ENCODE measurements at regions not wholly inside any gene's neighbourhood (a gene's known extent, or its start where the extent isn't known, plus 50 kb on each side); places are given as distances from the start of the nearest gene placed in this dataset.

DNA sequence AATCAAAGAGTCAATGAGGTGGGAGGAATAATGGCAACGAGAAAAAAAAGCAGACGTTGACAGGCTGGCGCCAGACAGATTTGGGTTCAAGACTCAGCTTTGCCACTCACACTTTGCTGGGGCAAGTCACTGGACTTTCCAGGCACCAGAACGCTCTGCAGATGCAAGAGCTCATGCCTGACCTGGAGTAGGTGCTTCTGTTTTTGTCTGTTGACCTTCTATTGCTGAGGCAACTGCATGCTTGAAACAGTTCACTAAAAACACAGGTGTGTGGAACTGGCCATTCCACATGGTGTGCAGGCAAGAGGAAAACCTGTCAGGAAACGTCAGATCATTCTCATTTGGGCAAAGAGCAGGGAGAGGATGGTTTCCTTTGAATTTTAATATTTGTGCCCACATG, 161.2 kb upstream of the SMIM23 start:
- Histone ChIP-seq H3K4ac (replicated peaks; ENCODE audit: insufficient read length, low read depth, low read length) (no peak overlapping the region), H4K5ac (ENCODE audit: insufficient read length, low read depth, low read length) (no peak overlapping the region), H3K79me1 (ENCODE audit: low read depth, low read length) (no peaks in the 10 kb centered on the region), H3K4me1 (replicated peaks in 1 of 4; ENCODE audit: control insufficient read depth in 3 of 4, insufficient read depth in 4 of 4, low read length in 3 of 4) (peaks cover 9 to 14% (median 10%) of the 10 kb centered on the region in 4 experiments), H3K18ac (ENCODE audit: extremely low read depth, low read length) (no peak overlapping the region), H4K20me1 (replicated peaks in 1 of 2; ENCODE audit: control insufficient read depth in 1 of 2, insufficient read depth in 2 of 2, low read length in 2 of 2) (peaks cover 3 to 18% of the 10 kb centered on the region in 2 experiments), H3K4me2 (ENCODE audit: insufficient read depth in 1 of 2, low read depth in 2 of 2, low read length in 2 of 2) (peak overlapping the region in 1 of 2 experiments; percentile 43; a peak in 2 of 4 replicates), H3K79me2 (ENCODE audit: control insufficient read depth in 1 of 2, insufficient read depth in 2 of 2, low read length in 2 of 2) (no peaks in the 10 kb centered on the region), H3K4me3 (ENCODE audit: extremely low read depth in 1 of 4, insufficient read depth in 2 of 4, low read depth in 3 of 4, low read length in 4 of 4) (no peak overlapping the region), H4K91ac (replicated peaks; ENCODE audit: insufficient read length, low read length) (no peak overlapping the region), H2AK5ac (ENCODE audit: low read depth, low read length) (no peak overlapping the region), H2BK15ac (ENCODE audit: low read length) (no peak overlapping the region), H2BK120ac (replicated peaks; ENCODE audit: low read depth, low read length) (no peak overlapping the region), H3K56ac (replicated peaks; ENCODE audit: insufficient read length, low read depth, low read length) (no peak overlapping the region), H3K9me3 (ENCODE audit: insufficient read depth in 2 of 2, low read depth in 1 of 2, low read length in 1 of 2) (peaks cover 0 to 2% of the 10 kb centered on the region in 2 experiments; a peak in 1 of 4 replicates), H2BK5ac (ENCODE audit: low read depth, low read length) (no peak overlapping the region), H2BK12ac (ENCODE audit: low read depth, low read length) (peak overlapping the region; percentile 42; the same call in 1 of the 2 replicates), H3K27ac (ENCODE audit: low read depth, low read length) (no peak overlapping the region), H4K8ac (ENCODE audit: extremely low read depth, insufficient read depth, low read length) (no peak overlapping the region), H3K23me2 (ENCODE audit: low read depth, low read length) (peaks cover 3% of the 10 kb centered on the region; the same call in 1 of the 2 replicates), H3K9ac (replicated peaks in 1 of 4; ENCODE audit: extremely low read depth in 1 of 4, low read depth in 3 of 4, low read length in 3 of 4) (no peak overlapping the region), H3K14ac (ENCODE audit: insufficient read length) (no peak overlapping the region), H2AFZ (ENCODE audit: low read length) (no peak overlapping the region), H2BK20ac (ENCODE audit: low read length) (no peak overlapping the region), H3K23ac (ENCODE audit: insufficient read length) (no peak overlapping the region), H3K27me3 (replicated peaks in 1 of 4; ENCODE audit: control insufficient read depth in 3 of 4, extremely low read depth in 1 of 4, insufficient read depth in 3 of 4, low read length in 3 of 4) (peaks cover 59 to 96% (median 92%) of the 10 kb centered on the region in 4 experiments), H3K36me3 (ENCODE audit: control insufficient read depth in 2 of 4, insufficient read depth in 4 of 4, low read length in 3 of 4) (no peaks in the 10 kb centered on the region)
- DNase-seq (ENCODE audit: low read depth in 1 of 2, low spot score in 2 of 2) (no peak), FAIRE-seq (no peak)
- ChIA-PET POLR2A (ENCODE audit: partially characterized antibody) (interaction anchor here (1.0 to 1.7 kb wide), 3 partner anchors 10 to 232 kb away, joined by 3 to 4 read pairs (median 3); no protein-coding TSS in a partner anchor), CTCF (ENCODE audit: partially characterized antibody) (interaction anchor here (0.6 to 3.0 kb wide), 7 partner anchors 9 to 331 kb away, joined by 3 to 12 read pairs (median 3); partner anchors contain the start of gene FGF18)
- 60% methylated on average over 5 of the region's 5 CpGs; no CpG with 5 or more reads in 1 of the 2 experiments for WGBS, 2 experiments (ENCODE audit: extremely low coverage in 1 of 2, insufficient coverage in 1 of 2, insufficient read length in 1 of 2, insufficient replicate concordance in 2 of 2, low coverage in 1 of 2, low lambda C conversion rate in 2 of 2, missing lambda C conversion rate in 1 of 2)
- TF ChIP-seq POLR2A (IDR thresholded peaks at IDR 0.05; ENCODE audit: control extremely low read depth in 1 of 2, low read depth in 2 of 2, low read length in 2 of 2) (no peak), RAD21 (IDR thresholded peaks at IDR 0.05 in 1 of 2, conservative IDR thresholded peaks at IDR 0.05 in 1 of 2; ENCODE audit: low read depth in 2 of 2, low read length in 2 of 2) (no peak), EZH2 (IDR thresholded peaks at IDR 0.05; ENCODE audit: low read depth, low read length, severe bottlenecking) (no peak), SP4 (IDR thresholded peaks at IDR 0.05; ENCODE audit: low read length) (no peak), YY1 (IDR thresholded peaks at IDR 0.05; ENCODE audit: low read depth, low read length) (no peak), SP2 (IDR thresholded peaks at IDR 0.05; ENCODE audit: low read length) (no peak), HDAC6 (IDR thresholded peaks at IDR 0.05; ENCODE audit: low read depth, low read length) (no peak), NANOG (IDR thresholded peaks at IDR 0.05; ENCODE audit: insufficient read depth, low read depth, low read length, poor library complexity, severe bottlenecking) (no peak), CREB1 (IDR thresholded peaks at IDR 0.05) (no peak)
- TF ChIP-seq, protein P1, sequence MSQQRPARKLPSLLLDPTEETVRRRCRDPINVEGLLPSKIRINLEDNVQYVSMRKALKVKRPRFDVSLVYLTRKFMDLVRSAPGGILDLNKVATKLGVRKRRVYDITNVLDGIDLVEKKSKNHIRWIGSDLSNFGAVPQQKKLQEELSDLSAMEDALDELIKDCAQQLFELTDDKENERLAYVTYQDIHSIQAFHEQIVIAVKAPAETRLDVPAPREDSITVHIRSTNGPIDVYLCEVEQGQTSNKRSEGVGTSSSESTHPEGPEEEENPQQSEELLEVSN (IDR thresholded peaks at IDR 0.05), result no peak

Data from H1 (cell line).